Esophagus squamous epithelium (tissue), 5 donors: ENCODE measurements at regions not wholly inside any gene's neighbourhood (a gene's known extent, or its start where the extent isn't known, plus 50 kb on each side); places are given as distances from the start of the nearest gene placed in this dataset.

Experiments
- DNase-seq: peaks from one replicate; lab custom pipeline; 2025; lab: John Stamatoyannopoulos, UW
- H3K27ac ChIP-seq, 4 donors: fragments of 200-600 bp; sonication (generic); one replicate each; pipeline ENCODE4 v1.5.1; 2016 to 2019; ENCODE audit warnings: mild to moderate bottlenecking in 1 of 4
- H3K27me3 ChIP-seq, 4 donors: fragments of 200-600 bp; sonication (generic); 1 replicate in 3 of 4; 2 replicates in 1 of 4; pipeline versions ENCODE4 v1.5.1 to v1.6.0; 2017 to 2021; ENCODE audit warnings: antibody characterized with exemption in 1 of 4
- H3K36me3 ChIP-seq, 3 donors: fragments of 200-600 bp; sonication (generic); one replicate each; pipeline ENCODE4 v1.5.1; 2016 to 2019
- H3K4me1 ChIP-seq, 3 donors: fragments of 200-600 bp; sonication (generic); one replicate each; pipeline ENCODE4 v1.5.1; 2017 to 2019
- H3K4me3 ChIP-seq, 4 donors: fragments of 200-600 bp; sonication (generic); 1 replicate in 3 of 4; 2 replicates in 1 of 4; pipeline ENCODE4 v1.5.1; 2016 to 2019; ENCODE audit warnings: mild to moderate bottlenecking in 2 of 4, moderate library complexity in 1 of 4
- H3K9me3 ChIP-seq, 3 donors: fragments of 200-600 bp; sonication (generic); one replicate each; pipeline ENCODE4 v1.5.1; 2016 to 2019
- CTCF ChIP-seq, 6 experiments: fragments of 450-650 bp in 4 of 6; fragments of 200-600 bp in 2 of 6; sonication (generic) in 2 of 6; IDR thresholded peaks; one replicate each; pipeline ENCODE4 v1.5.1; 2016 to 2019; ENCODE audit warnings: antibody characterized with exemption in 6 of 6, mild to moderate bottlenecking in 4 of 6, moderate library complexity in 4 of 6
- POLR2A ChIP-seq, 4 donors: fragments of 450-650 bp; IDR thresholded peaks; one replicate each; pipeline ENCODE4 v1.6.1; 2017; ENCODE audit warnings: antibody characterized with exemption in 4 of 4, mild to moderate bottlenecking in 4 of 4, moderate library complexity in 3 of 4
- WGBS, 2 donors: methylation state at CpG; one replicate each; pipeline ENCODE4 v1.1.5; 2018; 5-methylcytosine and 5-hydroxymethylcytosine counted together
- intact Hi-C: fragments of 100-400 bp; cut with DNase I; formaldehyde crosslinking; loops from one replicate; pipeline ENCODE4 v1.15.0; 2022
- donor health status: DM: yes; HTN: yes; CAD: no.

- Histone ChIP-seq H3K27ac (no peak overlapping the region), H3K4me3 (no peak overlapping the region), H3K9me3 (no peaks in the 10 kb centered on the region), H3K36me3 (no peaks in the 10 kb centered on the region), H3K27me3 (no peaks in the 10 kb centered on the region), H3K4me1 (no peaks in the 10 kb centered on the region)
- no peak for TF ChIP-seq POLR2A (IDR thresholded peaks at IDR 0.05)
- TF ChIP-seq CTCF (IDR thresholded peaks at IDR 0.05): no peak
- intact Hi-C loops: no loop called here
- WGBS, 2 donors: 52 to 54% methylated on average over 7 of the region's 7 CpGs
- DNase-seq: no peak
These were observed 327.9 kb upstream of the SOX9 start for GRCh38 chr17:71792966-71793365.

- H3K4me3 ChIP-seq: no peak overlapping the region
- TF ChIP-seq CTCF (IDR thresholded peaks at IDR 0.05): no peak
- TF ChIP-seq POLR2A (IDR thresholded peaks at IDR 0.05): no peak
- H3K36me3 ChIP-seq: no peaks in the 10 kb centered on the region
- no peak overlapping the region for H3K27ac ChIP-seq
- 82 to 83% methylated on average over 2 of the region's 2 CpGs for WGBS, 2 donors
- no peaks in the 10 kb centered on the region for H3K27me3 ChIP-seq
- H3K9me3 ChIP-seq: no peaks in the 10 kb centered on the region
- intact Hi-C loops: no loop called here
- no peaks in the 10 kb centered on the region for H3K4me1 ChIP-seq
- no peak for DNase-seq
These were observed 327.3 kb upstream of the SOX9 start for GRCh38 chr17:71793518-71793917.

- no peak overlapping the region for H3K27ac ChIP-seq
- H3K9me3 ChIP-seq: no peaks in the 10 kb centered on the region
- TF ChIP-seq POLR2A (IDR thresholded peaks at IDR 0.05) (no peak), CTCF (IDR thresholded peaks at IDR 0.05) (no peak)
- intact Hi-C loops: no loop called here
- no peaks in the 10 kb centered on the region for H3K27me3 ChIP-seq
- DNase-seq: no peak
- no peaks in the 10 kb centered on the region for H3K36me3 ChIP-seq
- H3K4me1 ChIP-seq: no peaks in the 10 kb centered on the region
- 51 to 53% methylated on average over 2 of the region's 2 CpGs for WGBS, 2 donors
- no peak overlapping the region for H3K4me3 ChIP-seq
These were observed 322.1 kb upstream of the SOX9 start for GRCh38 chr17:71798701-71799100.

- Histone ChIP-seq H3K4me1 (no peaks in the 10 kb centered on the region), H3K36me3 (no peaks in the 10 kb centered on the region), H3K4me3 (no peak overlapping the region), H3K27me3 (no peaks in the 10 kb centered on the region), H3K27ac (no peak overlapping the region), H3K9me3 (no peaks in the 10 kb centered on the region)
- intact Hi-C loops: no loop called here
- TF ChIP-seq POLR2A (IDR thresholded peaks at IDR 0.05): no peak
- TF ChIP-seq CTCF (IDR thresholded peaks at IDR 0.05): no peak
- WGBS, 2 donors: 78% methylated on average over 3 of the region's 3 CpGs
- DNase-seq: no peak
These were observed 321.2 kb upstream of the SOX9 start for GRCh38 chr17:71799657-71800056.

- TF ChIP-seq POLR2A (IDR thresholded peaks at IDR 0.05) (no peak), CTCF (IDR thresholded peaks at IDR 0.05) (no peak)
- 63 to 65% methylated on average over 5 to 6 of the region's 6 CpGs for WGBS, 2 donors
- intact Hi-C loops: no loop called here
- no peaks in the 10 kb centered on the region for H3K4me1 ChIP-seq
- no peak overlapping the region for H3K4me3 ChIP-seq
- H3K27ac ChIP-seq: no peak overlapping the region
- H3K27me3 ChIP-seq: no peaks in the 10 kb centered on the region
- no peak for DNase-seq
- no peaks in the 10 kb centered on the region for H3K9me3 ChIP-seq
- H3K36me3 ChIP-seq: no peaks in the 10 kb centered on the region
These were observed 319.5 kb upstream of the SOX9 start for GRCh38 chr17:71801301-71801700.
